Activated CD4-positive, CD25-positive, alpha-beta regulatory T cell (primary cell): ENCODE measurements at regions not wholly inside any gene's neighbourhood (a gene's known extent, or its start where the extent isn't known, plus 50 kb on each side); places are given as distances from the start of the nearest gene placed in this dataset.

Source experiments
- DNase-seq, 4 experiments: peaks; one replicate each; lab custom pipeline; 2025; lab: John Stamatoyannopoulos, UW

DNA sequence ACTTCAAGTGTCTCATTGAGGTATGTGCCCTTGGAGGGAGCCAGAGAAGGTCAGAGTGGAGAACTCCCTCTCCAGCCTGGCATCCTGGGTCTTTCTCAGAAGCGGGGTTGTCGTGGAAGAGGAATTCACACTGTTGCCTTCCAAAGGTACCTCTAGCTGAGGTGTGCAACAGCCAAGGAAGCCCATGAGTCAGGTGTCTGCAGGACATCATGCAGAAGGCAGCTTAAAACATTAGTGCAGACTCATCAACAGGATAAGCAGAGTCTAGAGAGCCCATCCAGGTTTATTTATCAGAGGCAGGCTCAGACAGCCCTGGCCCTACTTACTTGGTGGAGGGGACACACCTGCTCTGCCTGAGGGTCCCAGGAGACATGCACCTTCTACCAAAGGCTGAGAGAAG, 95.6 kb upstream of the TPM1 start:
- no peak for DNase-seq

DNA sequence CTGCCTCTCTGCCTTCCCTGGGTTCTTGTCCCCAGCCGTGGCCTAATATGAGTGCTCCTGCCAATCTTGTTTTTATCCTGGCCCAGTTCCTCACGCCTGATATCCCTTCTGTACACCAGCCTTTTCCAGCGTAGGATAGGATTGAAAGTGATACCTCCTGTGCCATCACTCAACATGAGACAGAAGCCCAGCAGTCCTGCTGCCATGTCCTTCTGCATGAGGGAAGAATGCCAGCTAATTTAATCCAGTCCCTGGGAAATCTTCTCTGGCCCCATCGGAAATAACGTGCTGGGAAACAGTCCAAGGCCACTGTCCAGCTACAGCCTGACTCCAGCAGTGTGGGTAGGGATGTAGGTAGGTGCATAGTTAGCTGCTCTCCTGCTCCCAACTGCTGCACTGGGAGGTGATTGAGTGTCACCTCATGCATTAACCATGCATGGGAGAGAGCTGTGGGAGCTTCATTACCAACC, 92.0 kb upstream of the TPM1 start:
- DNase-seq: no peak

DNA sequence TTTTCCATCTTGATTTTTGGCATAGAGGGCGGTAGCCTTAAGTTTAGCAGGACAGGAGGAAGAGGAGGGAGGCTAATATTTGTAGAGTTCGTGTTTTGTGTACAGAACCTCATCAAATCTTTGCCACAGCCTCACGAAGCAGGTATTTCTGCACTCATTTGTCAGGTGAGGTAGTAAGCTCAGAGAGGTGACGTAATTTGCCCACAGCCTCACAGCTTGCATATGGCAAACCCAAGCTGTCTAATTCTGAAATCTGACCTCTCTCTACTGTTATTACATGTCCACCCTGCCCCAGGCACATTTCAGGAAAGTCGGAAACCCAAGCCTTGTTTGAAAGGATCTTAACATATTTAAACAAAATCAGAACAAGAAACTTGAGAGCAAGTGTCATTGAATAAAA, 91.1 kb upstream of the TPM1 start:
- DNase-seq: no peak

DNA sequence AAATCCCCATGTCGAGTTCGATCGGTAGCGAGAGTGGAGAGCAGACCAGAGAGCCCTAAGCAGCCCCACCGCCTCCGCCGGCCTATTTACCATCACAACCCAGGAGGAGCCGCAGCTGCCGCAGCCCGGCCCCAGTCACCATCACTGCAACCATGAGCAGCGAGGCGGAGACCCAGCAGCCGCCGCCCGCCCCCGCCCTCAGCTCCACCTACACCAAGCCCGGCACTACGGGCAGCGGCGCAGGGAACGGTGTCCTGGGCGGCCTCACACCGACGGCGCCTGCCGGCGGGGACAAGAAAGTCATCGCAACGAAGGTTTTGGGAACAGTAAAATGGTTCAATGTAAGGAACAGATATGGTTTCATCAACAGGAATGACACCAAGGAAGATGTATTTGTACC, 89.5 kb upstream of the TPM1 start:
- no peak for DNase-seq

DNA sequence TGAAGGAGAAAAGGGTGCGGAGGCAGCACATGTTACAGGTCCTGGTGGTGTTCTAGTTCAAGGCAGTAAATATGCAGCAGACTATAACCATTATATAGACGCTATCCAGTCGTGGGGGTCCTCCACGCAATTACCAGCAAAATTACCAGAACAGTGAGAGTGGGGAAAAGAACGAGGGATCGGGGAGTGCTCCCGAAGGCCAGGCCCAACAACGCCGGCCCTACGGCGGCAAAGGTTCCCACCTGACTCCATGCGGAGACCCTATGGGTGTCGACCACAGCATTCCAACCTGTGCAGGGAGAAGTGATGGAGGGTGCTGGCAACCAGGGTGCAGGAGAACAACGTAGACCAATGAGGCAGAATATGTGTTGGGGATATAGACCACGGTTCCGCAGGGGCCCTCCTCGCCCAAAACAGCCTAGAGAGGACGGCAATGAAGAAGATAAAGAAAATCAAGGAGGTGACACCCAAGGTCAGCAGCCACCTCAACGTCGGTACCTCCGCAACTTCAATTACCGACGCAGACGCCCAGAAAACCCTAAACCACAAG, 89.0 kb upstream of the TPM1 start:
- DNase-seq: no peak

DNA sequence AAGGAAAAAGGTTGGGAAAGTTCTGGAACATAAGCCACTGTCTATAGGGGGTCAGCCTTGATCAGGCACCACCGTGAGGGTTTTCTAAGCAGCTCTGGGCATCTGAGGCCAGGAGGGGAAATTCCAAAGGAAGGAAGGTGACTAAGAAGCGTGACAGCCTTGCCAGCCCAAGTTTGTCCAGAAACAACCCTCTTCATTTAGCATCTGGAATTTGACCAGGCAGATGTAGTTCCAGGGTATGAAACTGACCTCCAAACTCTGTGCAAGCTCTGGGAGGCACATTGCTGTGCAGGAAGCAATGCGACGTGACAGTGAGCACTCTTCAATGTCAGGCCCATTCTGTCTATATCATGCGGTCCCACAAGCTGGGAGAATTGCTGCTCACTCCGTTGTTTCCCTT, 85.4 kb upstream of the TPM1 start:
- no peak for DNase-seq

DNA sequence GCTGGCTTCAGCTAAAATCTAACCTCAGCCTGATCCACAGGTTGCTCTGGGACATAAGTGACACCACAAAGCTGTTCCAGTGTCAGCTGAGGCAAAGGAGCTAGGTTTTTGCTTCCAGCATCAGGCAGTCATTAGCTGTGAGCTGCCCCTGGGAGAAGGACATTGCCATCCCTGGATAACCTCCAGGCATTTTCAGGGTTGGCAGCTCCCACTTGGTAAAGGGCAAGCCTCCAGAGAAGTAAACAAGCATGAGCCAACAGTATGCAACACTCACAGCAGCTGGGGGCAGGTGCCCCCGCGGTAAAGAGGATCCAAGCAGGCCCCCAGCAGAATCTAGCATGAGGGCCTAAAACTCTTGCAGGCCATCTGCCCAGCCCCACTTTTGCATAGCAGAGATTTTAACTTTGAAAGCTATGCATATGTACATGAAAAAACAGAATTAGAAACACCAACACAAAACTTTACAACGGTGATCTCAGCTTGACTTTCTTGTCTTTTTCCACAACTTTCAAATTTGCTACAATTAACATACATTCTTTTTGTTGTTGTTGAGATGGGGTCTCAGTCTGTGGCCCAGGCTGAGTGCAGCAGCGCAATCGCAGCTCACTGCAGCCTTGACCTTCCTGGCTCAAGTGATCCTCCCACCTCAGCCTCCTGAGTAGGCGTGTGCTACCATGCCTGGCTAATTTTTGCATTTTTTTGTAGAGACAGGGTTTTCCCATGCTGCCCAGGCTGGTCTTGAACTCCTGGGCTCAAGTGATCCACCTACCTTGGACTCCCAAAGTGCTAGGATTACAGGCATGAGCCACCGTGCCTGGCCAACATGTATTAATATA, 83.8 kb upstream of the TPM1 start:
- DNase-seq: no peak

DNA sequence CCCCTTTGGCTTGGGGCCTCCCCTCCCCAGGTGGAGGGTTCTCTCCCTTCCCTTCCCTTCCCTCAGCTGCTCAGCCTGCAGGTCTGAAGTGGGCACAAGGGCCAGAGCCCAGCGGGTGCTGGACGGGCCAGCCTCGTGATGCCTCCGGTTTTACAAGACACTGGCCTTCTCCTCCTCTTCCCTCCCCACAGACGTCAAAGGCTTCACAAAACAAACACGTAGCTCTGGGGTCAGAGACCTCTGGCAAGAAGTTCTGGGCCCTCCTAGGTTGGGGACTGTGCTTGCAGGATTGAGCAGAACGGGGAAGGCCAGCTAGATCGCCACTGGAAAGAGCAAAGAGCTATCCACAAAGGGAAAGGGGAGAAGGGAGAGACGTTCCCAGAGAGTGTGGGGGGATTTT, 81.4 kb upstream of the TPM1 start:
- DNase-seq: no peak

DNA sequence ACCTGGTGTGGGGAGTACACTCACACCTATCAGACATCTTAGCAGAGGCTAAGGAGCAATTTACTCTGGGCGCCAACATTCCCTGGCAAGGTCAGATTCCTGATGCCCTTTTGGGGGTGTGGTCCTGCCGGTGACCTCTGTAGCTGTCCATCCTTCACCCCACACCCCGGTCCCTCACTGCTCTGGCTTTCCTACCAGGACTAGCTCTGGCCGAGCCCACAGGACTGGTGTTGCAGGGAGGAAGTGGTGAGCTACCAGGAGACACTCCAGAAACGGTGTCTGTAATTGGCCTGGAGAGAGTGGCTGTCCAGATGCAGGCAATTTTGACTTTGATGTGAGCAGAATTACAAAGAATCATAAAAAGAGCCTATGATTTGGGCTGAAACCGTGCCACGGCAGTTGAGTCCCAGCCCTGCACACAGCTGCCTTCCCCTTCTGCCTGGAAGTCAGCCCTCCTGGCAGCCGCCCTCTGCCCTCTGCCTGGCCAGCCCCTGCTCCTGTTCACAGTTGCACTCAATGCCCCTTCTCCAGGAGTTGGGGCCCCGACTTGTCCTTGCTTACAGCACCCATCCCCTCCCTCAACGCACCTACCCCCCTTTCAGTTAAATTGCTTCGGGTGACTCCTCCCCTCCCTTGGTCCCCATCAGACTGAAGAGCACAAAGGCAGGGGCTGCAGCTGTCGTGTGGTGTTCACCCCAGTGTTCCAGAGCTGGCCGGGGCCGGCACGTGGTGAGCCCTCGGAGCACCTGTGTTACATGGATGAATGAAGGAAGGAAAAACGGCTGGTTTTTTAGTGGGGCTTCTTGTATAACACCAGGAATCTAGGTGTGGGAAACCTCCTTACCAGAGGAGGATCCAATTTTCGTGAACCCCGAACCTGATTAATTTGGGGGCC, 80.2 kb upstream of the TPM1 start:
- DNase-seq: no peak

DNA sequence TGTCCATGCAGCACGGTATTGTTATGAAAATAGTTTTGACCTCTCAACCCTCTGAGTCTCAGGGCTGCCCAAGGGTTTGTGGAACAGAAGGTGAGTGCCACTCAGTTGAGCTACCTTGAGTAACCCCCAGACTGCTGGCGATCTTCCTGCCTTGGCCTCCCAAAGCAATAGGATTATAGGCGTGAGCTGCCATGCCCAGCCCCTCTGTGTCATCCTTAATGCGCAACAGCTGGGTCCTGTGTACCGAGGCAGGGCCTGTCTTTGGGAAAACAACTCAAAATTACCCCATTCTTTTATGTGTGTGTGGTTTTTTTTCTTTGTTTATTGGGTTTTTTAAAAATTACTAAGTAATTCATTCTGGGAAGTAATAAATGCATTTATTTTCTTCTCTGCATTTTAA, 78.3 kb upstream of the TPM1 start:
- no peak for DNase-seq

DNA sequence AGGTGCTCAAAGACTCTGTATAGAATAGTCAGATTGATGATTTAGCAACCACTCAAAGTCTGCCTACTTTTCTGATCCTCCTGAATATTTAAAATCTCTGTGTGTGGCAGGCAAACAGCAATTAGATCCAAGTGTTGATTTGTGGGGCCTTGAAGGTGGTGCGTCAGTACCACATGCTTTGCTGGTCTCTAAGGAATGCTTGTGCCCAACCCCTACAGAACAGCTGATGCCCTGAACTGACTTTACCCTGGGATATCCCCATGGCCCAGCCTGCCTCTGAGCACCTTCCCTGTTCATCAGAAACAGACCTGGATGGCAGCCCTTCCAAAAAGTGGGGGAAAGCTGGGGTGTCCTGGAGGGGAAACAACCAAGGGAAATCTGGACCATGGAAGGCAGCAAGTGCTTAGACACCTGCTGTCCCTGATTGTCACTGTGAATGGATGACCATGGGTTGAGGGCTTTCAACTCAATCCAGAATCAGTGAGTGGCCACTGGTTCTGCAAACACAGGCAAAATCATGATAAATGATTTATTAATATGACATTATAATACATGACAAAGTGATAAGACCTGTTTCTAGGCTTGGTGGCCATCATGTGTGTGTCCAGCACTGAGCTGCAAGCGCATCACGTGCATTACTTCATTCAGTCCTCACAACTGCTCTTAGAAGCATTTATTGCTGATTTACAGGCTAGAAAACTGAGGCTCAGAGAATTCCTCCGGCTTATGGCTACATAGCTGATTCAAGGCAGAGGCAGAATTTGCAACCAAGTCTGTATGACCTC, 76.1 kb upstream of the TPM1 start:
- DNase-seq: no peak

DNA sequence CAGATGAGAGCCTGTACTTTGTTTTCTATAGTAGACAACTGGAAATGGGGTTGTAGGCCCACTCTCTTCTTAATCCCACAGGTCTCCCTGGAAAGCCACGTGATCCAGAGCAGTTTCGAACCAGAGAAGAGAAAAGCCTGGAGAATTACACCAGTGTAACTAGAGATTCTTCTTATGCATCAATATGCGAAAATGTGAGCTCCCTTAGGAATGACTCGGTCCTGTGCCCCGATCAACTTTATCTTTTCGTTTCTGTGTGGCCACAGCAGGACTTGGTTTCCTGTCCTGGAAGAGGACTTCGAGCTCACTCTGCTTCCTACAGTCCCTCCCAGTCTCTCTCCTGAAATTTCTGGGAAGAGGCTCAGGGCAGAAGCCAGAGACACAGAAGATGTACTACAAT, 73.8 kb upstream of the TPM1 start:
- DNase-seq: no peak

DNA sequence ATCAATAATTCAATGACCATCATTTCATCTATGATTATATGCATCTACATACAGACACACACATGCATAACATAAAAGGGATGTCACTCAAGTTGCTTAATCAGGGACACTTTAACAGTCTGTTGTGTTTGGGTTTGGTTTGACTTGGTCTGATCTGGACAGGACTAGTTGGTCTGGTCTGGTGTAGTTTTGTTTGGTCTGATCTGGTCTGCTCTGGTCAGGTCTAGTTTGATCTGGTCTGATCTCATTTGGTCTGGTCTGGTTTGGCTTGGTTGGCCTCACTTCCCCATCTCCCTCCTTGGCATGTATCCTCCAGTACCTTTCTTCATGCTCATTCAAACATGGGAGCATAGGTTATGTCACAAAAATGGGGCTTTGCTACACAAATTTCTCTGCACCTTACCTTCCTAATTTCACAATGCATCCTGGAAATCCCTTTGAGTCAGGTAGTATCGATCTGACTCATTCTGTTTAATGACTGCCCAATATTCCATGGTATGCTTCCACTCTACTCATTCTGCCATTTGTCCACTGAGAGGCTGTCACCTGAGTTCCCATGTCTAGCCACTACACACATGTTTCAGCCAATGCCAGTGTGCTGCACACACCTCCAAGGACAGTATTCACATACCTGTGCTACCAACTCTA, 73.0 kb upstream of the TPM1 start:
- DNase-seq: no peak

DNA sequence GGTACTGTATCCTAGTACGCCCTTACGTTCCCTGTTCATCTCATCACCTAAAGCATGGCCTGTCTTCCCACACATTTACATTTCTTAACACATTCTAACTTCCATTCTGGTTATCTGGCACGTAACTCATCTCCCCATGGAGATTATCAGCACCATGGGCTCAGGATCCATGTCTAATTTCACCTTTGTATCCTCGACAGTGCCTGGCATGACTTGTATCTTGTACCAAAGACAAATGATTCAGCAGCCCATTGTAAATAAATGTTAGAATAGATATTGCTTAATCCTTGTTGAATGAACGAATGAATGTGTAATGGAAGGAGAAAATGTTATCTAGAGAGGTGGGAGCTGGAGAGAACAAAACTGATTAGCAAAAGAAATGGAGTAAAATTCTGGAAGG, 69.7 kb upstream of the TPM1 start:
- DNase-seq: no peak

DNA sequence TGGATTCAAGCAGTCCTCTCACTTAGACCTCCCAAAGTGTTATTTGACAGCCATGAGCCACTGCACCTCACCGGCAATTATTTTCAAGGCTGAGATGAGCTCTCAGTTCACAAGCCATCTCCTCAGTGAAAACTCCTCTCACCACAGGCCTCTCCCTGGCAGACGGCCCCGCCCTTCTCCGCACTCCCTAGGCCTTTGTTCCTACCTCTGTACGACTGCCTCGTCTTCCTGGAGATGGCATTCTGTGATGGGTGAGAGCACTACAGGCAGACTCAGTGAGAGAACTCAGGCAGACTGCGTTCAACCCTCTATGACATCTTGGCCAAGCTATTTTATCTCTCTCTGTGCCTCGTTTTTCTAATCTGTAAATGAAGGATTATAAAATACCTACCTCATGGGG, 67.0 kb upstream of the TPM1 start:
- no peak for DNase-seq

DNA sequence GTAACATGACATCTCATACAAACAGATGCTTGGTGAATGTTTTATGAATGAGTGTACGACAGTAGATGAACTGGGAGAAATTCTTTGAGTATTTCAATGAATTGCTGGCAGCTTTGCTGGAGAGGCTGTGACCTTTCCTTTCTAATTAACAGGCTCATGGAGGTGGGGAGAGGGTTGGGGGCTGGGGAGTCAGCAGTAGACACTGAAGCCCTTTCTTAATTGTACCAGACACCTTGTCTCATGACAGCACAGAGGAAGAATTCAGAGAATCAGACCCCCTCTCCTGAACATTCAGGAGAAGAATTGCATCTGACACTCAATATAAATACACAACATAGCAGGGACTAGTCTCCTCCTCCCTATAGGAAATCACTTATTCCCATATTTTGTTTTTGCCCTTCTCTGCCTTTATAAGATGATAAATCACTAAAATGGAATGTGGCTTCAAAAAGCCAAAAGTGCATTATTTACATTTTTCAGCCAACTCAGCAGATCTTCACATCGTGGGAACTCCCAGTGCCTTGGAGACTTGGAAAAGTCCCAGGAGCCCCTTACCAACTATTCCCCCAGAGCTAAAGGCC, 66.2 kb upstream of the TPM1 start:
- DNase-seq: no peak

DNA sequence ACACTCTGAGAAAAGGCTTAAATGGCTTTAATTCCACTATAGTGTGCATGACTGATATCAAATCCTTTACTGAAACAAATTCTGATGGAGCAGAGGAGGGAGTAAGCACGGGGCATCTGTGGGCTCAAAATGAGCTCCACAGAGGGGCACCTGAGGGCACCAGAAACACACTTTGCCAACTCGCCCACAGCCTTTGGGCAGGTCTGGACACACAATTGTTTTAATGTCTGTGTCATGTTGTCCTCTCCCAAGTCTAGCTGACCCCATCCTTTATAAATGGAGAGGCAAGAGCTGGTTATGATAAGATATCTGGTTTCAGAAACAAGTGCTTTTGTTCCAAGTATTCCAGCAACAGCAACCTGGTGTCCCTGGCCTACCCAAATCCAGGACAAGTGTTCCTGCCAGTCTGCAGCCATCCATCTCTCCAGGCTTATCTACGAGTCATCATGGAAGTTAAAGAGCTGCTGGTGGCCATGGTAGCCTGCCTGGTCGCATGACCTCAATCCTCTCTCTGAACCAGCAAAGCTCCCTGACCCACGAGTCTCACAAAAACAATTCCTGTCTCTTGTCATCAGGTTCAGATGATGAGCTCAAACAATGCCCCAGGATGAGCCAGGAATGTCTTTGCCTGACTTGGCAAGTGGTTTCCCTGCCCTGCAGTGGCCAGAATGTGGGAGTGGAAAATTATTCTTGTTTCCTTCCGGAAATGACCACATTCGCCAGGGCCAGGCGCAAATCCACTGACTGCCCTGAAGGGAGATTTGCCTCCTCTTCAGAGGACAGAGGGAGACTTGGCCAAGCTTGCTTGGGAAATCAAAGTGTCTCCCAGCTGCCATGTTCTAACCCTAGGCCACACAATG, 64.4 kb upstream of the TPM1 start:
- no peak for DNase-seq

DNA sequence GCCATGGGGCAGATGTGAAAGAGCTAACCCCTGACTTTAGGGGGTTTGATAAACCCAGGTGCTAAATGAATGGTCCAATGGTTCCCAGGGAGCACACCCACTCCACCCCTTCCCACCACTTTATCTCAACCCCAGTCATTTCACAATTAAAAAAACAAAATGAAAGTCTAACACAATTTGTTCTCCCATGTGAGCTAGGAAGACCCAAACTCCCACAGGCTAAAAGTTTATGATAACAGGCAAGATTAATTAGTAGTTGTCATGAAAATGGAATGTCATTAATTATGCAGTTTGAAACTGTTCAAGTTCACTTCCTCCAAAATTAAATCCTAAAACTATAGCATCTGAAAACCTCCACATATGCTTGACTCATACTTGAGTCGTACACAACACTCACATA, 63.3 kb upstream of the TPM1 start:
- DNase-seq: no peak

DNA sequence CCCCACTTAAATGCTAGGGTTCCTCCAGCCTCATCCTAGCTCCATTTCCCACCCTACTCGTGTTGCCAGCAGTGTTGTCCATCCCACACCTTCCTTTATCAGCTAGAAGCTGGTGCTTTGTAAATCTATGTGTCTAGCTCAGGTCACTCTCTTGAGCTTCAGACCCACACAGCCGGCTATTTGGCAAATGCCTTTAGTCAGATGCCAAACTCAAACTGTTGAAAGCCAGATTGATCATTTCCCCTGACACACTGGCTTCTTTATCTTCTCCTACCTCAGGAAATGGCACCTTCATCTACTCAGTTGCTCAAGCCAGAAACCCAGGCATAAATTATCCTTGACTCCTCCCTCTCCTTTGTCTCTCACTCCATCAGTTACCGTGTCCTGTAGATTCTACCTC, 61.5 kb upstream of the TPM1 start:
- no peak for DNase-seq

DNA sequence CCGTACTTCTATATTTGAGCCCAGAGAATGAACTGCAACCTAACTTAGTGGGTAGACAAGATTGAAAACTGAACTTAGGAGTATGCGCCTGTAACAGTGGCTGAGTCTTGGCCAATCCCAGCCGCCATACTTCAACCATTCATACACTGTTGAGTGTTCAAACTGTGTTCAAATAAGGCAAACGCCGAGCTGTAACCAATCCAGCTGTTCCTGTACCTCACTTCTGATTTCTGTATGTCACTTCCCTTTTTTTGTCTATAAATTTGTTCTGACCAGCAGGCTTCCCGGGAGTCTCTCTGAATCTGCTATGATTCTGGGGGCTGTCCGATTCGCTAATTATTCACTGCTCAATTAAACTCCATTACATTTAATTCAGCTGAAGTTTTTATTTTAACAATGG, 58.6 kb upstream of the TPM1 start:
- no peak for DNase-seq
